ENCODE measurements at regions not wholly inside any gene's neighbourhood (a gene's known extent, or its start where the extent isn't known, plus 50 kb on each side); places are given as distances from the start of the nearest gene placed in this dataset.
A peak's percentile ranks its signal among the peaks of the same experiment; 100 is the strongest.

DNA sequence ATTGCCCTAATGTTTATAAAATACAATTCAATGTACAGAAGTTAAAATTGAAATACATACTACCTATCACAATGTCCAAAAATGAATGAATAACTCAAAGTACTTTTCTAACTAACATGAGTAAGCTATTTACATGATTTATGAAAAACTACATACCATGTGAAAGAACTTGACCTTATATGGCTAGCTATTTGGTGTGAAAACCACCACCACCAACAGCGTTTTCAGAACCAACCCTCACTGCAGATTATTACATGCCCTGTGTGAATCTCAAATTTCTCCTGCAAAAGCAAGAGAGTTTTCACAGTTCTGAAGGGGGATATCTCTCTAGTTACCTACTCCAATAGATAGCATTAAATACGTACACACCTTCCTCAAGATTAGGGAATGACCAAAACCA, 198.5 kb downstream of the SPATA18 start:
- TF ChIP-seq, protein P1, sequence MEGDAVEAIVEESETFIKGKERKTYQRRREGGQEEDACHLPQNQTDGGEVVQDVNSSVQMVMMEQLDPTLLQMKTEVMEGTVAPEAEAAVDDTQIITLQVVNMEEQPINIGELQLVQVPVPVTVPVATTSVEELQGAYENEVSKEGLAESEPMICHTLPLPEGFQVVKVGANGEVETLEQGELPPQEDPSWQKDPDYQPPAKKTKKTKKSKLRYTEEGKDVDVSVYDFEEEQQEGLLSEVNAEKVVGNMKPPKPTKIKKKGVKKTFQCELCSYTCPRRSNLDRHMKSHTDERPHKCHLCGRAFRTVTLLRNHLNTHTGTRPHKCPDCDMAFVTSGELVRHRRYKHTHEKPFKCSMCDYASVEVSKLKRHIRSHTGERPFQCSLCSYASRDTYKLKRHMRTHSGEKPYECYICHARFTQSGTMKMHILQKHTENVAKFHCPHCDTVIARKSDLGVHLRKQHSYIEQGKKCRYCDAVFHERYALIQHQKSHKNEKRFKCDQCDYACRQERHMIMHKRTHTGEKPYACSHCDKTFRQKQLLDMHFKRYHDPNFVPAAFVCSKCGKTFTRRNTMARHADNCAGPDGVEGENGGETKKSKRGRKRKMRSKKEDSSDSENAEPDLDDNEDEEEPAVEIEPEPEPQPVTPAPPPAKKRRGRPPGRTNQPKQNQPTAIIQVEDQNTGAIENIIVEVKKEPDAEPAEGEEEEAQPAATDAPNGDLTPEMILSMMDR (IDR thresholded peaks at IDR 0.05; ENCODE audit: low read depth, low read length) = no peak
- in situ Hi-C loops (cut with HindIII; ENCODE audit: low sequenced_read_pairs) = no loop called here
- no peak overlapping the region for H3K4me3 ChIP-seq (ENCODE audit: low read depth, low read length)
- DNase-seq (ENCODE audit: low read depth, low spot score) = no peak

DNA sequence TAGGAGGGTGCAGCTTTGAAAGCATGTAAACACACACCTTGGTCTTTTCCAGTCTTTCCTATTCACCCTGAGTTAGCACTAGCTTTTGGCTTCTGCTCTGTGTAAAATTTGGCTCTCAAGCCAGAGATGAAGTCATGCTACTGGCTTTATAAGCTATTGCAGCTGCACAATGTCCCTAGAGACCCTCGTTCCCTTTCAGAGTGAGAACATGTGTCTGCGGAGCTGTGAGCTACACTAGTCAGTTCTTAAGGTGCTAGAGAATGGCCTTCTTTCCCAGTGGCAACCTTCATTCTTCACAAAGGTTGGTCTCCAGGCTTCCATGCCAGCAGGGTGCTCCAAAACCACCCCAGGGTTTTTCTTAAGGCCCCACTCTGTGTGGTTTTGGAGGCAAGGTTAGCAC, 199.1 kb downstream of the SPATA18 start:
- in situ Hi-C loops (cut with HindIII; ENCODE audit: low sequenced_read_pairs) = no loop called here
- TF ChIP-seq, protein P1 (IDR thresholded peaks at IDR 0.05; ENCODE audit: low read depth, low read length) = no peak
- peak; percentile 3 for DNase-seq (ENCODE audit: low read depth, low spot score)
- no peak overlapping the region for H3K4me3 ChIP-seq (ENCODE audit: low read depth, low read length)

DNA sequence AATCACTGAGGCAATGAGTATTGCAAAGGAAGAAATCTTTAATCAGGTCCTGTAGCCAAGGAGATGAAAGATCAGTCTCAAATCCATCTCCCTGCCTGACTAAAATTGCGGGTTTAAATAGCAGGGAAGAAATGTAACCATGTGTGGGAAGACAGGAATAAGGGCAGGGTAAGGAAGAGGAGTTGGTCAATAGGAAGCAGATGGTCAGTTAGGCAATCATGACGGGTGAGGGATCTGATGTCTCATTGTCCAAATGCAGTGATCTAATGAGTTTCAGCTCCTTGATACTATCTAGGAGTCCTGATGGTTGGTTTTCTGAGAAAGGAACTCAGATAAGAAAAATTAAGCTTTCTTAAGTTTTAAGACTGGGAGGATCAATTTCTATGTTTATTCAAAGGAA, 200.8 kb downstream of the SPATA18 start:
- no peak overlapping the region for H3K4me3 ChIP-seq (ENCODE audit: low read depth, low read length)
- in situ Hi-C loops (cut with HindIII; ENCODE audit: low sequenced_read_pairs) = no loop called here
- TF ChIP-seq, protein P1 (IDR thresholded peaks at IDR 0.05; ENCODE audit: low read depth, low read length) = no peak
- DNase-seq (ENCODE audit: low read depth, low spot score) = no peak

DNA sequence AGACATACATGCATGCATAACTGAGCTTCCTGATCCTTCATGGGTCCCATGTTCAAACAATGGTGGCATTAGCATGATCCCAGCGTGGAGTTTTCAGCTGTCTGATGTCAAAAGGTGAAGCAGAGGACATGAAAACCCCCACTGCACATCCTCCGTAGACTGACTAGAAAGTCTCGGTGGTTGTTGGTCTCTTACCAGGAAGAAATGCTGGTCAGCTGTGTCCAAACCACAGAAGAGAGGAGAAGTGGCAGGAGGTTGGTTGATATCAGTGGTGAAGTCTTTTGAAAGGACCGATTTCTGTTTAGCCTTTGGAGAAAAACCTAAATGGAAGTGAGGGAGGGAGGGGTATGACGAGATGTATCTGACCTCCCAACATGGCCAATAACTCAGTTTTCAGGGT, 201.9 kb downstream of the SPATA18 start:
- no peak overlapping the region for H3K4me3 ChIP-seq (ENCODE audit: low read depth, low read length)
- DNase-seq (ENCODE audit: low read depth, low spot score) = no peak
- TF ChIP-seq, protein P1 (IDR thresholded peaks at IDR 0.05; ENCODE audit: low read depth, low read length) = no peak
- in situ Hi-C loops (cut with HindIII; ENCODE audit: low sequenced_read_pairs) = no loop called here

DNA sequence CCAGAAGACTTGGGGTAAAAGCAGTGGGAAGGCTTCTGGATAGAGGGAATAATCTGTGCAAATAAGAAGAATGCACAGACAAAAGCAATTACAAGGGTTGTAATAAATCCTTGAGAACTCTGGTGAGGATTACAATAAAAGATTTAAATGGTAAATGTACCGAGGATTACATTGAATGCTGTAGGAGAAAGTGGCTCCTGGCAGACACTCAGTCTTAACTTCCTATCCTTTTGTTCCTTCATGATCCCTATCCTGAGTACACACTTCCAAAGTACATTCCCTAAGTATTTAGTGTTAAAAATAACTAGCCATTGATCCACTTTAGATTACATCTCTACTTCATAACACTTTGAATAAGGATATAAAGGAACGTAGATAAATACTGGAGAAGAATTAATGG, 205.4 kb downstream of the SPATA18 start:
- in situ Hi-C loops (cut with HindIII; ENCODE audit: low sequenced_read_pairs) = no loop called here
- H3K4me3 ChIP-seq (ENCODE audit: low read depth, low read length) = no peak overlapping the region
- DNase-seq (ENCODE audit: low read depth, low spot score) = no peak
- TF ChIP-seq, protein P1 (IDR thresholded peaks at IDR 0.05; ENCODE audit: low read depth, low read length) = no peak

DNA sequence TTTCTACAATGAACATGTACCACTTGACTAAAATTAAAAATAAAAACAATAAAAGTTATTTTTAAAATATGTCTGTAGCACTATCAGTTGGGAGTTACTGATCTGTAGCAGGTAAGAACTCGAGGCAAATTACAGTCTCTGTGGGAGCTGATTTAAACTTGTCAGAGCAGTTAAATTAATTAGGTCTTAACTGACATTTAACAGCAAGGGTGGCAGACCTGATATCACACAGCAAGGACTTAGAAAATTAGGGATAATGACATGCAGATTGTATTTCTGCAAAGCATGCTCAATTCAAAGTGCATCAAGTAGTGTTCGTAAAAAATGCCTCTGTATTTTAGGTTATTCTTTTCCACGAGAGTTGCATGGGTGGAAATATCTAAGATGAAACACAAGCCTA, 208.9 kb downstream of the SPATA18 start:
- in situ Hi-C loops (cut with HindIII; ENCODE audit: low sequenced_read_pairs) = no loop called here
- DNase-seq (ENCODE audit: low read depth, low spot score) = no peak
- H3K4me3 ChIP-seq (ENCODE audit: low read depth, low read length) = no peak overlapping the region
- TF ChIP-seq, protein P1 (IDR thresholded peaks at IDR 0.05; ENCODE audit: low read depth, low read length) = no peak

All from astrocyte of the spinal cord (primary cell).